ENCODE measurements at regions not wholly inside any gene's neighbourhood (a gene's known extent, or its start where the extent isn't known, plus 50 kb on each side); places are given as distances from the start of the nearest gene placed in this dataset.

- TF ChIP-seq XRCC5 (IDR thresholded peaks at IDR 0.05; ENCODE audit: low read depth, low read length) (no peak), ZNF197 (CRISPR knock-in tag; IDR thresholded peaks at IDR 0.05; ENCODE audit: low read depth) (no peak), PTTG1 (tag; IDR thresholded peaks at IDR 0.05; ENCODE audit: low read depth) (no peak), ILF3 (IDR thresholded peaks at IDR 0.05; ENCODE audit: borderline replicate concordance) (no peak), NR3C1 (CRISPR knock-in tag; IDR thresholded peaks at IDR 0.05) (no peak), FOSL1 (tag; conservative IDR thresholded peaks at IDR 0.05) (no peak), NFE2L1 (tag; IDR thresholded peaks at IDR 0.05; ENCODE audit: borderline replicate concordance, low read depth) (no peak), MTF1 (CRISPR knock-in tag; IDR thresholded peaks at IDR 0.05; ENCODE audit: borderline replicate concordance) (no peak), NFXL1 (CRISPR knock-in tag; IDR thresholded peaks at IDR 0.05) (no peak)
- TF ChIP-seq, protein P1, sequence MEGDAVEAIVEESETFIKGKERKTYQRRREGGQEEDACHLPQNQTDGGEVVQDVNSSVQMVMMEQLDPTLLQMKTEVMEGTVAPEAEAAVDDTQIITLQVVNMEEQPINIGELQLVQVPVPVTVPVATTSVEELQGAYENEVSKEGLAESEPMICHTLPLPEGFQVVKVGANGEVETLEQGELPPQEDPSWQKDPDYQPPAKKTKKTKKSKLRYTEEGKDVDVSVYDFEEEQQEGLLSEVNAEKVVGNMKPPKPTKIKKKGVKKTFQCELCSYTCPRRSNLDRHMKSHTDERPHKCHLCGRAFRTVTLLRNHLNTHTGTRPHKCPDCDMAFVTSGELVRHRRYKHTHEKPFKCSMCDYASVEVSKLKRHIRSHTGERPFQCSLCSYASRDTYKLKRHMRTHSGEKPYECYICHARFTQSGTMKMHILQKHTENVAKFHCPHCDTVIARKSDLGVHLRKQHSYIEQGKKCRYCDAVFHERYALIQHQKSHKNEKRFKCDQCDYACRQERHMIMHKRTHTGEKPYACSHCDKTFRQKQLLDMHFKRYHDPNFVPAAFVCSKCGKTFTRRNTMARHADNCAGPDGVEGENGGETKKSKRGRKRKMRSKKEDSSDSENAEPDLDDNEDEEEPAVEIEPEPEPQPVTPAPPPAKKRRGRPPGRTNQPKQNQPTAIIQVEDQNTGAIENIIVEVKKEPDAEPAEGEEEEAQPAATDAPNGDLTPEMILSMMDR (IDR thresholded peaks at IDR 0.05 in 2 of 3, conservative IDR thresholded peaks at IDR 0.05 in 1 of 3; ENCODE audit: insufficient read depth in 2 of 3, low read depth in 1 of 3, low read length in 3 of 3) = no peak
Observed at GRCh38 chr15:60122691-60123090, 118.6 kb downstream of the FOXB1 start (continued).

Data from K562 (cell line).